ENCODE measurements at regions not wholly inside any gene's neighbourhood (a gene's known extent, or its start where the extent isn't known, plus 50 kb on each side); places are given as distances from the start of the nearest gene placed in this dataset.

- TF ChIP-seq NFIC (IDR thresholded peaks at IDR 0.05) (no peak), EP300 (IDR thresholded peaks at IDR 0.05; ENCODE audit: borderline replicate concordance) (no peak), USF1 (IDR thresholded peaks at IDR 0.05) (no peak), CREB1 (IDR thresholded peaks at IDR 0.05; ENCODE audit: low read depth) (no peak), CEBPB (IDR thresholded peaks at IDR 0.05) (no peak), ZBTB7A (IDR thresholded peaks at IDR 0.05; ENCODE audit: low read depth) (no peak), TAF1 (IDR thresholded peaks at IDR 0.05; ENCODE audit: low read depth) (no peak), TCF12 (IDR thresholded peaks at IDR 0.05; ENCODE audit: low read depth) (no peak), RAD21 (IDR thresholded peaks at IDR 0.05; ENCODE audit: low read depth) (no peak), FOXM1 (IDR thresholded peaks at IDR 0.05; ENCODE audit: borderline replicate concordance, low read depth) (no peak), EGR1 (IDR thresholded peaks at IDR 0.05) (no peak), TEAD4 (IDR thresholded peaks at IDR 0.05) (no peak), YY1 (IDR thresholded peaks at IDR 0.05; ENCODE audit: low read depth) (no peak)
- TF ChIP-seq, protein P1, sequence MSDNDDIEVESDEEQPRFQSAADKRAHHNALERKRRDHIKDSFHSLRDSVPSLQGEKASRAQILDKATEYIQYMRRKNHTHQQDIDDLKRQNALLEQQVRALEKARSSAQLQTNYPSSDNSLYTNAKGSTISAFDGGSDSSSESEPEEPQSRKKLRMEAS (IDR thresholded peaks at IDR 0.05), result no peak
- TF ChIP-seq, protein P2, sequence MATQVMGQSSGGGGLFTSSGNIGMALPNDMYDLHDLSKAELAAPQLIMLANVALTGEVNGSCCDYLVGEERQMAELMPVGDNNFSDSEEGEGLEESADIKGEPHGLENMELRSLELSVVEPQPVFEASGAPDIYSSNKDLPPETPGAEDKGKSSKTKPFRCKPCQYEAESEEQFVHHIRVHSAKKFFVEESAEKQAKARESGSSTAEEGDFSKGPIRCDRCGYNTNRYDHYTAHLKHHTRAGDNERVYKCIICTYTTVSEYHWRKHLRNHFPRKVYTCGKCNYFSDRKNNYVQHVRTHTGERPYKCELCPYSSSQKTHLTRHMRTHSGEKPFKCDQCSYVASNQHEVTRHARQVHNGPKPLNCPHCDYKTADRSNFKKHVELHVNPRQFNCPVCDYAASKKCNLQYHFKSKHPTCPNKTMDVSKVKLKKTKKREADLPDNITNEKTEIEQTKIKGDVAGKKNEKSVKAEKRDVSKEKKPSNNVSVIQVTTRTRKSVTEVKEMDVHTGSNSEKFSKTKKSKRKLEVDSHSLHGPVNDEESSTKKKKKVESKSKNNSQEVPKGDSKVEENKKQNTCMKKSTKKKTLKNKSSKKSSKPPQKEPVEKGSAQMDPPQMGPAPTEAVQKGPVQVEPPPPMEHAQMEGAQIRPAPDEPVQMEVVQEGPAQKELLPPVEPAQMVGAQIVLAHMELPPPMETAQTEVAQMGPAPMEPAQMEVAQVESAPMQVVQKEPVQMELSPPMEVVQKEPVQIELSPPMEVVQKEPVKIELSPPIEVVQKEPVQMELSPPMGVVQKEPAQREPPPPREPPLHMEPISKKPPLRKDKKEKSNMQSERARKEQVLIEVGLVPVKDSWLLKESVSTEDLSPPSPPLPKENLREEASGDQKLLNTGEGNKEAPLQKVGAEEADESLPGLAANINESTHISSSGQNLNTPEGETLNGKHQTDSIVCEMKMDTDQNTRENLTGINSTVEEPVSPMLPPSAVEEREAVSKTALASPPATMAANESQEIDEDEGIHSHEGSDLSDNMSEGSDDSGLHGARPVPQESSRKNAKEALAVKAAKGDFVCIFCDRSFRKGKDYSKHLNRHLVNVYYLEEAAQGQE (IDR thresholded peaks at IDR 0.05; ENCODE audit: low read depth), result no peak
Measured at GRCh38 chr1:57503337-57503736, 79.5 kb upstream of the DAB1 start.

GRCh38 chr1:57500136-57500830, 76.4 kb upstream of the DAB1 start:
- TF ChIP-seq USF1 (IDR thresholded peaks at IDR 0.05) (no peak), RAD21 (IDR thresholded peaks at IDR 0.05; ENCODE audit: low read depth) (no peak), NFIC (IDR thresholded peaks at IDR 0.05) (no peak), YY1 (IDR thresholded peaks at IDR 0.05; ENCODE audit: low read depth) (no peak), EGR1 (IDR thresholded peaks at IDR 0.05) (no peak), ZBTB7A (IDR thresholded peaks at IDR 0.05; ENCODE audit: low read depth) (no peak), EP300 (IDR thresholded peaks at IDR 0.05; ENCODE audit: borderline replicate concordance) (no peak), CREB1 (IDR thresholded peaks at IDR 0.05; ENCODE audit: low read depth) (no peak), CEBPB (IDR thresholded peaks at IDR 0.05) (no peak), FOXM1 (IDR thresholded peaks at IDR 0.05; ENCODE audit: borderline replicate concordance, low read depth) (no peak), TEAD4 (IDR thresholded peaks at IDR 0.05) (no peak)
- TF ChIP-seq, protein P2 (IDR thresholded peaks at IDR 0.05; ENCODE audit: low read depth), result no peak
- TF ChIP-seq, protein P1 (IDR thresholded peaks at IDR 0.05), result no peak

DNA sequence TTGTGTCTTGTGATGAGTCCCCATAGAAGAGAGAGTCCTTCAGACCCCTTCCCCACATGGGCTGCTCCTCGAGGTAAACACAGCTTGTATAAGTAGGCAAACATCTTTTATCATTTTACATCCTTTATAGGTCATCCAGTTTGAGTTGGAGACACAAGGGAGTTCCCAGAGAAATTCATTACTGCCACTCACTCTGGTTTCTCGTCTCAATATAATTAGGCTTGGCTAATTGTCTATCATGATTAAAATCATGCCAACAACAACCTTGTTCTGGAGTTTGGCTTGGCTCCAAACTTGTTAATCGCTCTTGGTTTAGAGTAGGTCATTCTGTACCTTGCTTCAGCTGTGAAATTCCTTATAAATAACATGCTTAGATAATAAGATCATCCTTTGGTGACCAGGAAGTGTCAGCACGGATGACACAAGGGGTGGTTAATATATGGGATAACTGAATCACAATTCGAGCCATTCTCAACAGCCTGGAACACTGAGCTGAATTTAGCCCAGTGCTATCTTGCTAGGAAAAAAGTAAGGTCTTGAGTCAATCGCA, 70.7 kb upstream of the DAB1 start:
- TF ChIP-seq CREB1 (IDR thresholded peaks at IDR 0.05; ENCODE audit: low read depth) (no peak), TEAD4 (IDR thresholded peaks at IDR 0.05) (no peak), TCF12 (IDR thresholded peaks at IDR 0.05; ENCODE audit: low read depth) (no peak), USF1 (IDR thresholded peaks at IDR 0.05) (no peak), ZBTB7A (IDR thresholded peaks at IDR 0.05; ENCODE audit: low read depth) (no peak), CEBPB (IDR thresholded peaks at IDR 0.05) (no peak), FOXM1 (IDR thresholded peaks at IDR 0.05; ENCODE audit: borderline replicate concordance, low read depth) (no peak), EP300 (IDR thresholded peaks at IDR 0.05; ENCODE audit: borderline replicate concordance) (no peak), EGR1 (IDR thresholded peaks at IDR 0.05) (no peak), NFIC (IDR thresholded peaks at IDR 0.05) (no peak)
- TF ChIP-seq, protein P1 (IDR thresholded peaks at IDR 0.05), result no peak
- TF ChIP-seq, protein P2 (IDR thresholded peaks at IDR 0.05; ENCODE audit: low read depth), result no peak

All from Ishikawa (cell line).